HCT116 (cell line): ENCODE measurements at regions not wholly inside any gene's neighbourhood (a gene's known extent, or its start where the extent isn't known, plus 50 kb on each side); places are given as distances from the start of the nearest gene placed in this dataset.

Experiments used
- ATAC-seq: fragments of 200-7000 bp; cut with Tn5 transposase; 2 replicates; pipeline ENCODE4 v1.9.1; 2020; ENCODE audit warnings: mild to moderate bottlenecking, moderate library complexity
- BruUV-seq: library from RNA; stranded (reverse); fragments of 400-500 nt; replicated peaks from 2 replicates; lab custom pipeline; 2021; lab: Mats Ljungman, UMichigan
- CTCF ChIA-PET: fragments of 300-600 bp; sonication (Branson Sonifier 250); formaldehyde crosslinking; loops from one replicate; lab custom pipeline; 2021; ENCODE audit warnings: antibody characterized with exemption; lab: Charles Lee
- POLR2A ChIA-PET: fragments of 300-600, 350-600 bp; sonication (Branson Sonifier 250); formaldehyde crosslinking; loops from one replicate; lab custom pipeline; 2021; ENCODE audit warnings: antibody characterized with exemption; lab: Charles Lee
- RAD21 ChIA-PET, 2 experiments: fragments of 300-600 bp; sonication (Branson Sonifier 250); formaldehyde crosslinking; loops; one replicate each; lab custom pipeline; 2023; ENCODE audit warnings: low total read pairs in 2 of 2; ENCODE audit not compliant: uncharacterized antibody in 2 of 2, unreplicated experiment in 2 of 2, low non-redundant PET in 1 of 2; lab: Charles Lee
- DNase-seq: peaks from one replicate; pipeline ENCODE4 v3.0.0-alpha.2; 2010; ENCODE audit warnings: low read depth, low spot score
- H2AFZ ChIP-seq: fragments of 200-600 bp; shearing (Covaris generic), sonication (generic); 2 replicates; pipeline ENCODE4 v1.6.1; 2017; ENCODE audit warnings: low read depth, mixed run types, mixed read lengths, antibody characterized with exemption, low read length; ENCODE audit not compliant: poor library complexity, severe bottlenecking
- H3K27ac ChIP-seq: 2 replicates; pipeline ENCODE4 v1.5.1; 2012; ENCODE audit warnings: low read depth, low read length
- H3K27me3 ChIP-seq: fragments of 200-600 bp; sonication (generic); 2 replicates; pipeline ENCODE4 v1.6.1; 2016; ENCODE audit warnings: mixed run types, low read length, mixed read lengths; ENCODE audit not compliant: insufficient read depth
- H3K36me3 ChIP-seq, 2 experiments: fragments of 200-500 bp in 1 of 2; fragments of 200-600 bp in 1 of 2; sonication (Bioruptor generic) in 1 of 2; sonication (generic) in 1 of 2; 2 replicates each; pipeline versions ENCODE4 v1.5.1 to v1.6.1; 2014 to 2016; ENCODE audit warnings: low read length in 2 of 2, inconsistent platforms in 1 of 2, mixed read lengths in 1 of 2, mixed run types in 1 of 2; ENCODE audit not compliant: insufficient read depth in 2 of 2, control insufficient read depth in 1 of 2
- H3K4me1 ChIP-seq, 2 experiments: fragments of 200-600 bp in 1 of 2; sonication (generic) in 1 of 2; 2 replicates each; pipeline versions ENCODE4 v1.5.1 to v1.6.1; 2012 to 2017; ENCODE audit warnings: low read length in 2 of 2, inconsistent platforms in 1 of 2, mild to moderate bottlenecking in 1 of 2, mixed read lengths in 1 of 2, mixed run types in 1 of 2, moderate library complexity in 1 of 2; ENCODE audit not compliant: insufficient read depth in 2 of 2, control insufficient read depth in 1 of 2
- H3K4me2 ChIP-seq: fragments of 200-600 bp; sonication (generic); 2 replicates; pipeline ENCODE4 v1.6.1; 2017; ENCODE audit warnings: mixed run types, low read length, mixed read lengths
- H3K4me3 ChIP-seq, 2 experiments: fragments of 200-600 bp in 1 of 2; sonication (generic) in 1 of 2; replicated peaks in 1 of 2; 2 replicates each; pipeline ENCODE4 v1.5.1; 2011 to 2016; ENCODE audit warnings: low read length in 2 of 2, control low read depth in 1 of 2, low read depth in 1 of 2, mild to moderate bottlenecking in 1 of 2, mixed read lengths in 1 of 2, mixed run types in 1 of 2
- H3K79me2 ChIP-seq: fragments of 200-600 bp; sonication (generic); 2 replicates; pipeline ENCODE4 v1.6.1; 2017; ENCODE audit warnings: mild to moderate bottlenecking, mixed run types, low read length, moderate library complexity, mixed read lengths; ENCODE audit not compliant: insufficient read depth
- H3K9ac ChIP-seq: fragments of 200-600 bp; sonication (generic); 2 replicates; pipeline ENCODE4 v1.6.1; 2016; ENCODE audit warnings: low read length, mixed read lengths
- H3K9me2 ChIP-seq: fragments of 200-600 bp; sonication (generic), shearing (Covaris generic); 2 replicates; pipeline ENCODE4 v1.6.1; 2017; ENCODE audit warnings: mixed run types, mild to moderate bottlenecking, moderate library complexity; ENCODE audit not compliant: insufficient read depth
- H3K9me3 ChIP-seq, 2 experiments: fragments of 200-500 bp in 1 of 2; fragments of 200-600 bp in 1 of 2; sonication (Bioruptor generic) in 1 of 2; sonication (generic) in 1 of 2; 2 replicates each; pipeline ENCODE4 v1.6.1; 2014 to 2017; ENCODE audit warnings: low read length in 2 of 2, mixed read lengths in 2 of 2, inconsistent platforms in 1 of 2, low read depth in 1 of 2, mild to moderate bottlenecking in 1 of 2, mixed run types in 1 of 2, moderate library complexity in 1 of 2; ENCODE audit not compliant: control insufficient read depth in 1 of 2, insufficient read depth in 1 of 2
- H4K20me1 ChIP-seq: fragments of 200-600 bp; sonication (generic), shearing (Covaris generic); 2 replicates; pipeline ENCODE4 v1.6.1; 2017; ENCODE audit warnings: mixed run types, mild to moderate bottlenecking, moderate library complexity; ENCODE audit not compliant: insufficient read depth
- CEBPB ChIP-seq: IDR thresholded peaks from 2 replicates; pipeline ENCODE4 v1.6.1; 2012; ENCODE audit warnings: low read depth
- EGR1 ChIP-seq: IDR thresholded peaks from 2 replicates; pipeline ENCODE4 v1.6.1; 2012; ENCODE audit warnings: low read depth
- JUND ChIP-seq: IDR thresholded peaks from 2 replicates; pipeline ENCODE4 v1.6.1; 2012
- POLR2A ChIP-seq: IDR thresholded peaks from 2 replicates; pipeline ENCODE4 v1.7.0; 2011; ENCODE audit warnings: borderline replicate concordance; ENCODE audit not compliant: insufficient read depth, insufficient read length; ENCODE audit errors: extremely low read depth
- YY1 ChIP-seq: IDR thresholded peaks from 2 replicates; pipeline ENCODE4 v1.6.1; 2011; ENCODE audit warnings: low read length, low read depth, moderate library complexity, mild to moderate bottlenecking; ENCODE audit not compliant: insufficient replicate concordance; ENCODE audit errors: extremely low read depth
- ZFX ChIP-seq: fragments of 450-650 bp; IDR thresholded peaks from 2 replicates; pipeline ENCODE4 v1.6.1; 2017
- ZNF274 ChIP-seq: fragments of 200-500 bp; sonication (Bioruptor generic); IDR thresholded peaks from 2 replicates; pipeline ENCODE4 v1.6.1; 2014; ENCODE audit warnings: mild to moderate bottlenecking, low read depth, low read length, inconsistent platforms
- intact Hi-C: fragments of 100-400 bp; cut with micrococcal nuclease; formaldehyde crosslinking; loops from 2 replicates; pipeline ENCODE4 v1.10.0; 2022
- TF ChIP-seq, protein P1 (sequence below): IDR thresholded peaks from 2 replicates; pipeline ENCODE4 v1.6.1; 2011; ENCODE audit warnings: mild to moderate bottlenecking, low read length, moderate library complexity; ENCODE audit not compliant: insufficient replicate concordance; ENCODE audit errors: extremely low read depth
- TF ChIP-seq, protein P2 (sequence below), 3 experiments: fragments of 200-600 bp in 1 of 3; sonication (generic) in 1 of 3; IDR thresholded peaks in 2 of 3; conservative IDR thresholded peaks in 1 of 3; 2 replicates each; pipeline ENCODE4 v1.5.1; 2012 to 2017; ENCODE audit warnings: low read depth in 2 of 3, low read length in 2 of 3, antibody characterized with exemption in 1 of 3, borderline replicate concordance in 1 of 3, control low read depth in 1 of 3, mild to moderate bottlenecking in 1 of 3, mixed read lengths in 1 of 3, mixed run types in 1 of 3, moderate library complexity in 1 of 3; ENCODE audit not compliant: insufficient read depth in 1 of 3
- TF ChIP-seq, protein P3 (sequence below): IDR thresholded peaks from 2 replicates; pipeline ENCODE4 v1.6.1; 2012

DNA sequence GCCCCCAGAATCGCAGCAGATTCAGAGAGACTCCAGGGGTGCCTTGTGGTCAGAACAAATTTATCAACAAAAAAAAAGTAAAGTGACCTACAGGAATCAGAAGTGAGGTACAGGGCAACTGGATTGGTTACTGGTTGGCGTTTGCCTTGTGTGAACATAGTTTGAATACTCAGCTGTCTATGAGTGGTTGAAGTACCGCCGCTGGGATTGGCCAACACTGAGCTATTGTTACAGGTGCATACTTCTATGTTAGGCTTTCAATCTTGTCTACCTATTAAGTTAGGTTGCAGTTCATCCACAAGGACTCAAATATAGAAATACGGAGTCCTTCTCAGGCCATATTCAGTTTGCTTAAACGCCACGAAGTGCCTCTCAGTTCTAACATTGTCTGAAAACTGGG, 993.5 kb upstream of the PRKX start:
- no peaks in the 10 kb centered on the region for H3K9me2 ChIP-seq
- H3K9ac ChIP-seq: no peak overlapping the region
- no peak overlapping the region for H3K4me3 ChIP-seq
- H3K27me3 ChIP-seq: no peaks in the 10 kb centered on the region
- CTCF ChIA-PET: no interaction called here
- no peaks in the 10 kb centered on the region for H3K79me2 ChIP-seq
- no peaks in the 10 kb centered on the region for H3K4me1 ChIP-seq
- no peaks in the 10 kb centered on the region for H3K9me3 ChIP-seq
- POLR2A ChIA-PET: no interaction called here
- no peaks in the 10 kb centered on the region for H3K36me3 ChIP-seq
- no peak overlapping the region for H3K27ac ChIP-seq
- no TSS peak for BruUV-seq
- RAD21 ChIA-PET: no interaction called here
- no peak overlapping the region for H2AFZ ChIP-seq
- ATAC-seq (no peak), DNase-seq (no peak)
- no peaks in the 10 kb centered on the region for H4K20me1 ChIP-seq
- intact Hi-C loops: no loop called here
- H3K4me2 ChIP-seq: no peak overlapping the region
- no peak for TF ChIP-seq ZFX
- no peak for TF ChIP-seq ZNF274
- TF ChIP-seq, protein P1, sequence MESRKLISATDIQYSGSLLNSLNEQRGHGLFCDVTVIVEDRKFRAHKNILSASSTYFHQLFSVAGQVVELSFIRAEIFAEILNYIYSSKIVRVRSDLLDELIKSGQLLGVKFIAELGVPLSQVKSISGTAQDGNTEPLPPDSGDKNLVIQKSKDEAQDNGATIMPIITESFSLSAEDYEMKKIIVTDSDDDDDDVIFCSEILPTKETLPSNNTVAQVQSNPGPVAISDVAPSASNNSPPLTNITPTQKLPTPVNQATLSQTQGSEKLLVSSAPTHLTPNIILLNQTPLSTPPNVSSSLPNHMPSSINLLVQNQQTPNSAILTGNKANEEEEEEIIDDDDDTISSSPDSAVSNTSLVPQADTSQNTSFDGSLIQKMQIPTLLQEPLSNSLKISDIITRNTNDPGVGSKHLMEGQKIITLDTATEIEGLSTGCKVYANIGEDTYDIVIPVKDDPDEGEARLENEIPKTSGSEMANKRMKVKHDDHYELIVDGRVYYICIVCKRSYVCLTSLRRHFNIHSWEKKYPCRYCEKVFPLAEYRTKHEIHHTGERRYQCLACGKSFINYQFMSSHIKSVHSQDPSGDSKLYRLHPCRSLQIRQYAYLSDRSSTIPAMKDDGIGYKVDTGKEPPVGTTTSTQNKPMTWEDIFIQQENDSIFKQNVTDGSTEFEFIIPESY: no peak
- no peak for TF ChIP-seq JUND
- no peak for TF ChIP-seq POLR2A
- TF ChIP-seq YY1: no peak
- TF ChIP-seq, protein P2, sequence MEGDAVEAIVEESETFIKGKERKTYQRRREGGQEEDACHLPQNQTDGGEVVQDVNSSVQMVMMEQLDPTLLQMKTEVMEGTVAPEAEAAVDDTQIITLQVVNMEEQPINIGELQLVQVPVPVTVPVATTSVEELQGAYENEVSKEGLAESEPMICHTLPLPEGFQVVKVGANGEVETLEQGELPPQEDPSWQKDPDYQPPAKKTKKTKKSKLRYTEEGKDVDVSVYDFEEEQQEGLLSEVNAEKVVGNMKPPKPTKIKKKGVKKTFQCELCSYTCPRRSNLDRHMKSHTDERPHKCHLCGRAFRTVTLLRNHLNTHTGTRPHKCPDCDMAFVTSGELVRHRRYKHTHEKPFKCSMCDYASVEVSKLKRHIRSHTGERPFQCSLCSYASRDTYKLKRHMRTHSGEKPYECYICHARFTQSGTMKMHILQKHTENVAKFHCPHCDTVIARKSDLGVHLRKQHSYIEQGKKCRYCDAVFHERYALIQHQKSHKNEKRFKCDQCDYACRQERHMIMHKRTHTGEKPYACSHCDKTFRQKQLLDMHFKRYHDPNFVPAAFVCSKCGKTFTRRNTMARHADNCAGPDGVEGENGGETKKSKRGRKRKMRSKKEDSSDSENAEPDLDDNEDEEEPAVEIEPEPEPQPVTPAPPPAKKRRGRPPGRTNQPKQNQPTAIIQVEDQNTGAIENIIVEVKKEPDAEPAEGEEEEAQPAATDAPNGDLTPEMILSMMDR (IDR thresholded peaks at IDR 0.05 in 2 of 3, conservative IDR thresholded peaks at IDR 0.05 in 1 of 3; ENCODE audit: borderline replicate concordance in 1 of 3, insufficient read depth in 1 of 3, low read depth in 2 of 3, low read length in 2 of 3): no peak
- no peak for TF ChIP-seq EGR1
- TF ChIP-seq, protein P3, sequence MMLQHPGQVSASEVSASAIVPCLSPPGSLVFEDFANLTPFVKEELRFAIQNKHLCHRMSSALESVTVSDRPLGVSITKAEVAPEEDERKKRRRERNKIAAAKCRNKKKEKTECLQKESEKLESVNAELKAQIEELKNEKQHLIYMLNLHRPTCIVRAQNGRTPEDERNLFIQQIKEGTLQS: no peak
- no peak for TF ChIP-seq CEBPB
